ENCODE measurements at regions not wholly inside any gene's neighbourhood (a gene's known extent, or its start where the extent isn't known, plus 50 kb on each side); places are given as distances from the start of the nearest gene placed in this dataset.

GRCh38 chr21:33998809-33999208 is 74.6 kb upstream of the MRPS6 start:
- no peak for TF ChIP-seq YY1 (IDR thresholded peaks at IDR 0.05; ENCODE audit: insufficient read depth, insufficient read length)
- TF ChIP-seq ZNF274 (IDR thresholded peaks at IDR 0.05; ENCODE audit: low read depth, low read length) = no peak
- TF ChIP-seq SUZ12 (IDR thresholded peaks at IDR 0.05; ENCODE audit: extremely low read depth, insufficient read depth, insufficient read length) = no peak
